SKM-1 treated with dmso at 0.1 percent for 144 hours (cell line): ENCODE measurements at regions not wholly inside any gene's neighbourhood (a gene's known extent, or its start where the extent isn't known, plus 50 kb on each side); places are given as distances from the start of the nearest gene placed in this dataset.

Experiments used
- DNase-seq: peaks from one replicate; lab custom pipeline; 2025; ENCODE audit not compliant: unreplicated experiment; lab: John Stamatoyannopoulos, UW

DNA sequence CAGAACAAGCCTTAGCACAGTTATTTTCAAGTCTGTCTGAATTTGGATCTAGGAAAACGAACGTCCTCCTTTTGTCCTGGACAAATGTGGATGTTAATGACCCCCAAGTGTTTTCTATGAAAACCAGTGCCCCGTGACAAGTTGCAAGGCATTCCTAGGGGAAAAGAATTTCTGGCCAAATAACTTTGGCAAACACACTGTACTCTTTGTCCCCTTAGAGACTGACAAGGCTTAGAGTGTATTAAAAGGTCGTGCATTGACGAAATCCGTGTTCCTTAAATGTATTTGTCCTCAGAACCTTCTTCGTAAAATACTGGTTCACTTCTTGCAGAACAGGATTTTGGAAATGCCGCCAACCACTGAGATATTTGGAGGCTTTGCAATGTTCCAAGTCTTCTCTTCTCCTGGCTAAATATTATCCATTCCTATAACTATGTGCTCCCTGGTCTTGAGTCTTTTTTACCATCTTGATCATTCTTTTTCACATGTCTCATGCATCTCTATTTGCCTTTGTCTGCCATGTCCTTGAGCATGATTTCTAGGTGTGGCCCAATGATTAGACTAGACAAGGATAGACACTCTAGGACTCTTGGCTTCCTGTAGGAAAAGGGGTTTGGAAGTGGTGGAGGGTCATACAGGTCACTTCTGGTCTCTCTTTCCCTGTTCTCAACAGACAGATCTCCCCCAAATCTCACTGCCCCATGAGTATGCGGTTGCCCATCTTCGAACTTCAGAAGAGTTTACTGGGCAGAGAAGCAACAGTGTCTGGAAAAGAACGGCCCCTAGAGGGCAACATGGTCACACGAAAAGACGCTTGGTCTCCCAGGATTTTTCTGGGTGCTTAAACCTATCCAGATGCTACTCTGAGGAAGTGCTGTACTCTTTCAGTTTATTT, 117.5 kb downstream of the EDEM1 start:
- DNase-seq = peak; percentile 38

GRCh38 chr3:5305684-5305989, 118.1 kb downstream of the EDEM1 start:
- no peak for DNase-seq

DNA sequence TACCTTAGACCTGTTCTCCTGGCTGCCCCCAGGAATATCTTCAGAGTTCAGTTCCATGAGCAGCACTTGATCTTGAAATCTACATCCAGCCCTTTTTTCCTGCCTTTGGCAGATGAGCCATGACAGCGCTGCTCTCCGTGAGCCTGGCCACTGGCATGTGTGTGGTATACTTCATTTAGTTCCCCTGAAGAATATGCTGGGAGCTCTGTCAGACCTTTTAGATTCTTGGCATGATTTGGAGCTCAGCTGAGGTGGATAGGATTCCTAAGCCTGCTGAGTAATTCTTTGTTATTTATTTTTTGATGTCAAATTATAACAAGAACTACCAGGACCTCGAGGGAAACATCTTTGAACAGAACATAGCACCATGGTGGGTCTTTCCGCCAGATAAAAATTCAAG, 121.7 kb downstream of the EDEM1 start:
- DNase-seq = no peak

GRCh38 chr3:5309602-5310001, 122.1 kb downstream of the EDEM1 start:
- DNase-seq = no peak

- no peak for DNase-seq
Observed at GRCh38 chr3:5310509-5310908, 123.0 kb downstream of the EDEM1 start.

DNA sequence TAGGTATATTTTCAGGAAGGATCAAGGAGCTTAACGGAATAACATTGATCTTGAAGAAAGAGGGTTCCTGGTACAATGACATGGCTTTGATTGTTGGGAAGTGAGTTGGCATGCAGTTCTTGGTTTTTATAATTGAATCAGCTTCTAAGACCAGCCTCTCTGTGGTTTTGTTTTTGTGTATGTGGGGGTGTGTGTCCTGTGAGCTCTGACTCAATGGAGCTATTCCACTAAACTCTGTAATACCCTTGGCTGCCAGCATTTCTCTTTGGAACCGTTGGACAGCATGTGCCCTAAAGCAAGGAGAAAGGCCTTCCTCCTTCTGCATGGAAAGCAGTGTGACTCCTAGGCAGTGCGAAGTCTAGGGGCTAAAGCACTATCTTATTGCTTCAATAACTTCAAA, 124.8 kb downstream of the EDEM1 start:
- no peak for DNase-seq

- no peak for DNase-seq
Observed at GRCh38 chr3:5314897-5315296, 127.4 kb downstream of the EDEM1 start.

GRCh38 chr3:5317557-5317956, 130.1 kb downstream of the EDEM1 start:
- no peak for DNase-seq

DNA sequence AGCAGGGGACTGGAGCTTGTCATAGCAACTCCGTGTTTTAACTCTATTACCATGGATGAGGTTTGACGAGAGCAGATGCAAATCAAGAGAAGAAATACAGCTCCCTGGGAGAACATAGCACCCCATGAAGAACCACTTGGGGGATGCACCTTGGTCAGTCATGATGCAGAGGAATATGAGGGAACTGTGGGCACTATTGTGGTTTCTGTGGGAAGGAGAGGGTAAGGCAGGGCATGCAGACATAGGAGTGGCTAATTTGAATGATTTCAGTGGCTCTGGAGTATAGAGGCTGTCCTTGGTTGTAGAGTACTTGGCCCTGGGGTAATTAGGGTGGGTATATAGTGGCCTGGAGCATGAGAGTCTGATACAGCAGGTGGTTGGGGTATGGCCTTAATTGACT, 131.9 kb downstream of the EDEM1 start:
- no peak for DNase-seq

DNA sequence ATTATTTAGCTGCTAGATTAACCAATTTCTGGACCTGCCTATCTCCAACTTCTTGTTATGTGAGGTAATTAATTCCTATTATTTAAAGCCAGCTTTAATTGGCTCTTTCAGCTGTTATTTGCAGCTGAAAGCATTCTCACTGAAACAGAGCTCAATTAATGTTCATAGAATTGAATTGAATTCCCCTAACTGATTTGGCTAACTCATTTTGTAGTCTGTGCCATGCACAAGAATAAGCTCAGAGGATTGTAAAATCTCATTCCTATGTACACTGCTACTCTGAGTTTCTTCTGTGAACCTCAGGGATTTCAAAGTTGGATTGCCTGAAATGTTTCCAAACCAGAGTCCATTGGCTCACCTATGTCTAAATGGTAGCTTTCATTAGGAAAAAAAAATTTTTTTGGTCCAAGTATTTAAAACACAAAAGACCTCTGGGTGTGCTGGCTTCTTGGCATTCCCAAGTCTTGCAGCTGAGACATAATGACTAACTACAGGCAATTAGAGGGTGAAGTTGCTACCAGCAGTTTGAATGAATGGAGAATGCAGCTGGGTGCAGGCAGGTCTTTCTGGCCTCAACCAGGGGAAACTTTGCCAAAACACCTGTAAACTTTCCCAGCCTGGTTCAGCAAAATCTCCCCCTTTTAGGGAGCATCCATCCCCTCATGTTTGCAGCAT, 134.3 kb downstream of the EDEM1 start:
- no peak for DNase-seq

GRCh38 chr3:5324780-5325179, 137.3 kb downstream of the EDEM1 start:
- DNase-seq = no peak

DNA sequence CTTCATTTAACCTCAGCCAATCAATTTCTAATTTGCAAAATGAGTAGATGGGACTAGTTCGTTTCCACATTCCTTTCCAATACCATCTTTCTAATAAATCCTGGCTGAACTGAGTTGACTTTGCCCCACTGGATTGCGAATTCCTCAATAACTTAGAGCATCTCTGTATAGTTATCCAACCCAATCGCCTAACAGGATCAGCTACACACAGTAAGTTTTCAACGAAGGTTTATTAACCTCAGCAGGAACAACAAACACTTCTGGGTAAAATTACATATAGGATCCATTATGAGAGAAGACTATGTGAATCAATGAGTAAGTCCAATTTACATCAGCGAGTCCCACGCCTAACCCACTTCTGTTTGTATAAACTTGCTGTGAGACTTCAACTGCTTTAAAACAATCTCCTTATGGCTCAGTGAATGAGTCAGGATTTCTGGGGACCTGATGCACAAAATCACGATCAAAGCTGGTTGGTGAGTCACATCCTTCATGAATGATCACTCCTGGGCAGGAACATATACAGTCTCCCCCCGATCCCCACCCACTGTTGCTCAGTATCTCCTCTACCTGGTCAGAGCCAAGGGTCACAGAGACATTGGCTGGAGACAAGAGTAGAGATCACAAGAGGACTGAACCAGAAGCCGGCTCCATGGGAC, 142.8 kb downstream of the EDEM1 start:
- no peak for DNase-seq

GRCh38 chr3:5331567-5332269, 144.2 kb downstream of the EDEM1 start:
- DNase-seq = no peak

- no peak for DNase-seq
Observed at GRCh38 chr3:5332270-5332956, 144.9 kb downstream of the EDEM1 start.

DNA sequence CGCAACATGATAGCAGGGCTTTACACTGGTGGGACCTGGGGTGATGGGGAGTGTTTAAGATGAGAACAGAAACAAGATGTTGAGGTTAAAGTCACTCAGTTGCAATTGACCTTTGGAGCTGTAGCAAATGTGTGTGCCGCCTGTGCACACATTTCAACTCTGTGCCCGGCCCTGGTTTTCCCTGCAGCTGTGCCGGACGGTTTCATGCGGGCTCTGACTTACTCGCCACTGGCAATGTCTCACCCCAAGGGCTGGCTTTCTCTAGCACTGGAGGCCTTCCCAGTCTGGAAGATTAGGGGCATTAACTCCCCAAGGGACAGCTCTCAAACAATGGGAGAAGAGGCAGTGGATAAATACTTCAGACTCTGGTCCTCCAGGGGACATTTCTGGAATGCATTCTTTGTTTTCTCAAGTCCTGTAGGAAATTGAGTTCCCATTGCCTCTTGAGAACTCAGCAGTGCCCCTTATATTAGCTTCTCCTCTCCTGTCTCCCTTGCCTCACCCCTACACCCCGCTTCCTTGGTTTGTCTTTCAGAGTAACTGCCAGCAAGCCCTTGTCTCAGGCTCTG, 152.5 kb downstream of the EDEM1 start:
- no peak for DNase-seq

- DNase-seq = no peak
Observed at GRCh38 chr3:5341610-5342009, 154.1 kb downstream of the EDEM1 start.

DNA sequence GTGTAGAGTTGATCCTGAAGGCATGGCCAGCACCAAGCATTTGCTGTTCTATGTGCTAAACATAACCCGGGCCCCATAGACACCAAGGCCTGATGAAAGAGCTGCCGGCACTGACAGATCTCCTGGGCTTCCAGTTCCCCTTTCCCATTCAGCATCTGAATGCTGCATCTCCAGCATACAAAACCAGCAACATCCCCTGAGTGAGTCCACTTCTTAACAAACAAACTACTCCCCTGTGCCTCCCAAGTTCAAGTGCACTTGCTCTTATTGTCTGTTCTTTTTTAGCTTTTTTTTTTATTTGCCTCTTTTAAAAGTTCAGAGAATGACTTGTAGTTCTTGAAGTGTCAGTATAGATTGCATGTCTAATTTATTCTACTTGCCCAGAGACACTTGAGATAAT, 156.0 kb downstream of the EDEM1 start:
- DNase-seq = no peak

DNA sequence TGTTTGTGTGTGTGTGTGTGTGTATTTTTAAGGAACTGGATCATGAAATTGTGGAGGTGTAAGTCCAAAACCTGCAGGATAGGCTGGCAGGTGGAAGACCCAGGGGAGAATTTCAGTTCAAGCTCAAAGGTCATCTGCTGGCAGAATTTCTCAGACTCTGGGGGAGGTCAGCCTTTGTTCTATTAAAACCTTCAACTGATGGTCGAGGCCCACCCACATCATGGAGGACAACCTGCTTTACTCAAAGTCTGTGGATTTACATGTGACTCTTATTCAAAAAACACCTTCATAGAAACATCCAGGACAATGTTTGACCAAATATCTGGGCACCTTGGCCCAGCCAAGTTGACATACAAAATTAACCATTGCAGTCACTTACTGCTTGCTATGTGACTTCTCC, 157.2 kb downstream of the EDEM1 start:
- no peak for DNase-seq

GRCh38 chr3:5347486-5347885, 160.0 kb downstream of the EDEM1 start:
- DNase-seq = no peak

GRCh38 chr3:5348229-5348902, 160.9 kb downstream of the EDEM1 start:
- no peak for DNase-seq
